ENCODE measurements at regions not wholly inside any gene's neighbourhood (a gene's known extent, or its start where the extent isn't known, plus 50 kb on each side); places are given as distances from the start of the nearest gene placed in this dataset.
"Not testable (repeated sequence)": the region's sequence is repeated elsewhere in the genome, so short reads cannot be mapped to it uniquely, and the experiment has no call there.

- no peak for DNase-seq (ENCODE audit: low read depth)
- peaks cover 5% of the 10 kb centered on the region for H3K9me3 ChIP-seq (ENCODE audit: control insufficient read depth, low read length)
- H3K36me3 ChIP-seq (ENCODE audit: control insufficient read depth, insufficient read depth, low read length, severe bottlenecking): no peaks in the 10 kb centered on the region
These were observed 525.4 kb downstream of the PIK3C3 start for GRCh38 chr18:42480441-42480840.

GRCh38 chr18:42484648-42485047, 529.6 kb downstream of the PIK3C3 start:
- H3K4me1 ChIP-seq (ENCODE audit: control insufficient read depth, insufficient read depth, low read length): peaks cover 14% of the 10 kb centered on the region
- H3K36me3 ChIP-seq (ENCODE audit: control insufficient read depth, insufficient read depth, low read length, severe bottlenecking): no peaks in the 10 kb centered on the region
- H3K4me3 ChIP-seq (ENCODE audit: low read length): no peak overlapping the region
- DNase-seq (ENCODE audit: low read depth): no peak
- H3K9ac ChIP-seq (ENCODE audit: low read length): no peak overlapping the region
- H3K9me3 ChIP-seq (ENCODE audit: control insufficient read depth, low read length): peaks cover 14% of the 10 kb centered on the region
- H3K27me3 ChIP-seq (replicated peaks; ENCODE audit: control insufficient read depth, insufficient read depth, low read length): no peaks in the 10 kb centered on the region

More at GRCh38 chr18:42480441-42480840, 525.4 kb downstream of the PIK3C3 start:
- H3K4me1 ChIP-seq (ENCODE audit: control insufficient read depth, insufficient read depth, low read length): peaks cover 14% of the 10 kb centered on the region
- no peak overlapping the region for H3K9ac ChIP-seq (ENCODE audit: low read length)
- no peak overlapping the region for H3K4me3 ChIP-seq (ENCODE audit: low read length)
- no peaks in the 10 kb centered on the region for H3K27me3 ChIP-seq (replicated peaks; ENCODE audit: control insufficient read depth, insufficient read depth, low read length)

DNA sequence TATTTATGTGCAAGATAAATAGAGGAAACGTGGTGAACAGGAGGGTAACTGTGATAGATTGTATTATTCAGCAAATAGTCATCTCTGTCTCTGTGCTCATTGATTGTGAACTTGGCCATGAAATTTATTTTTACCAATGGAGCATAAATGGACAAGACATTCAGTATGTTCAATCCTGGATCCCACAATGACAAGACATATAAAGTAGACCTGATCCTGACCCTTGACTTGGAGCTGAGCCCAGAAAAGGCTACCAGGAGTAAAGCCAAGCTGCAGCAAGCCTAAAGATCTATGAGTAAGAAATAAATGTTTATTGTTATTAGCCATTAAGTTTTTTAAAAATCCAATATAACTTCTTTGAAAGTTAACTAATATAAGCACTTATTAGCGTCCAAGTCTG, 531.2 kb downstream of the PIK3C3 start:
- DNase-seq (ENCODE audit: low read depth): no peak
- Histone ChIP-seq H3K9ac (ENCODE audit: low read length) (no peak overlapping the region), H3K4me3 (ENCODE audit: low read length) (no peak overlapping the region), H3K9me3 (ENCODE audit: control insufficient read depth, low read length) (peaks cover 14% of the 10 kb centered on the region), H3K4me1 (ENCODE audit: control insufficient read depth, insufficient read depth, low read length) (peaks cover 14% of the 10 kb centered on the region), H3K36me3 (ENCODE audit: control insufficient read depth, insufficient read depth, low read length, severe bottlenecking) (no peaks in the 10 kb centered on the region), H3K27me3 (replicated peaks; ENCODE audit: control insufficient read depth, insufficient read depth, low read length) (no peaks in the 10 kb centered on the region)

DNA sequence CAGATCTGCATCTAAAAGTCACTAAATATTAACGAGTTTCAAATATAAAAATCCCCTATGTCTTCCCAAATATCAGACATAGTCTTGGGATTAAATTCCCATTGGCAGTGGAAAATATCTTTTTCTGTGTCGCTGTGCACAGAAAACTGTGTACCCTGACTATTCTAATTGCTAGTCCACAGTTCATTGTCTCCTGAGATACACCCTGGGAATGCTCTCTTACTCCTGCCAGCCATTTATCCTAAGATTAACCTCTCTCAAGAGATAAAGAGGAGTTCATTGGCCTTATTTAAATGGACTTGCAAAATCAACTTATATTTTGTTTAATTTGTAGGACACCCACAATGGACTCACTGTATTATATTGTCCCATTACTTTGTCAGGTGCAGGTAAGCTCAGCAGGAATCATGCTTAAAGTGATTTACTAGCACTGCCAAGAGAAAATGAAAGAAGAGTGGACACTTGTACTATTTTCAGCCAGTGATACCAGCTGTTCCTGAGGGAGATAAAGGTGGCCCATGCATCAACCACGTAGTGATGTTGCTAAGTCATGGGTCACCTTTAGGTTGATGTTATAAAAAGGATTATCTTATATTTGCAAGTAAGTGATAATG, 553.8 kb downstream of the PIK3C3 start:
- H3K27me3 ChIP-seq (replicated peaks; ENCODE audit: control insufficient read depth, insufficient read depth, low read length): no peaks in the 10 kb centered on the region
- H3K9ac ChIP-seq (ENCODE audit: low read length): no peak overlapping the region
- no peaks in the 10 kb centered on the region for H3K4me1 ChIP-seq (ENCODE audit: control insufficient read depth, insufficient read depth, low read length)
- H3K36me3 ChIP-seq (ENCODE audit: control insufficient read depth, insufficient read depth, low read length, severe bottlenecking): no peaks in the 10 kb centered on the region
- no peaks in the 10 kb centered on the region for H3K9me3 ChIP-seq (ENCODE audit: control insufficient read depth, low read length)
- DNase-seq (ENCODE audit: low read depth): no peak
- no peak overlapping the region for H3K4me3 ChIP-seq (ENCODE audit: low read length)

DNA sequence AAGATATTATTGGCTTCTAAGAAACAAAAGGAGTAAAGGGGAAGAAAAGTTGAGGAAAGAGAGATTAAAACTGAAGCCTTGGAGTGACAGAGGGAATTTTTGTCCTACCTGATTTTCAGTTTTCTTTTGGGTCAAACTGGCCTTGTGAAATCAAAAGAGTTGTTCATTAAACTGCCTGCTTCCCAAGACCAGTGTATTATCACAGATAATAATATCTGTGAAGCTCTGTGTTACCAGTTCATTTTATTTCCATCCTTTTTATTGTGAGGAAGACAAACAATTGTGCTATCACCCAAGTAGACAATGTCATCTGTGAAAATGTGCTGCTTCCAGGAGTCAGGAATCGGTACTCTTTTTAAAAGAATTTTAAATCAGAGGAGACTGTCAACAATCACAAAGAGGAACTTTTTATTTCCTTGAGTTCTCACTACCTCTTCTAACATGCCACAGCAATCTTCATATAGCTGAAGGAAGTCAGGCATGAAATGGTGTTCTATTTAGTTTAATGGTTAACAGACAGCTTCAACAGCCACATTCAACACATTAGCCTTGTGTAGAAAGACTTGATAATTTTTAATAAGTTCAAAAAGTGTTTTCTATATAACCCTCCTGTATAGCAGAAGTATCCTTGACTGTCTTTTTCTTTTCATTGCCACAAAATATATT, 554.8 kb downstream of the PIK3C3 start:
- no peak overlapping the region for H3K4me3 ChIP-seq (ENCODE audit: low read length)
- H3K4me1 ChIP-seq (ENCODE audit: control insufficient read depth, insufficient read depth, low read length): no peaks in the 10 kb centered on the region
- H3K36me3 ChIP-seq (ENCODE audit: control insufficient read depth, insufficient read depth, low read length, severe bottlenecking): no peaks in the 10 kb centered on the region
- no peak overlapping the region for H3K9ac ChIP-seq (ENCODE audit: low read length)
- DNase-seq (ENCODE audit: low read depth): no peak
- no peaks in the 10 kb centered on the region for H3K27me3 ChIP-seq (replicated peaks; ENCODE audit: control insufficient read depth, insufficient read depth, low read length)
- no peaks in the 10 kb centered on the region for H3K9me3 ChIP-seq (ENCODE audit: control insufficient read depth, low read length)

DNA sequence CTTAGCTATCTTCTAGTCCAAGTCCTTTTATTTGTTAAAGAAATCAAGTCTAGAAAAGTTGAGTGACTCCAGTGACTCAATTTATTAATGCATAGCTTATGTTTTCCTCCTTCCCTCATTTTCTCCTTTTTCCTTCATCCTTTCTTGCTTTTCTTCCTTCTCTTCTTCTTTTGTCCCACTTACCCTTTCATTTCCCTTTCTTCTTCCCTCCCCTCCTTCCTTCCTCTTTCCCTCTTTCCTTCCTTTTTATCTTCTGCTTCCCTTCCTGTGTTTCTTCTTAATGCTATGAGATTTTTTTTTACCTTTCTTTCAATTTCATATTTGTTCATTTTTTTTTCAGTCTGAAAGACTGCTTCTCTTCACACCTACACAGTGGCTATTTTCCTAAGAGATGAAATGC, 555.5 kb downstream of the PIK3C3 start:
- Histone ChIP-seq H3K4me1 (ENCODE audit: control insufficient read depth, insufficient read depth, low read length) (no peaks in the 10 kb centered on the region), H3K36me3 (ENCODE audit: control insufficient read depth, insufficient read depth, low read length, severe bottlenecking) (no peaks in the 10 kb centered on the region), H3K9ac (ENCODE audit: low read length) (no peak overlapping the region), H3K27me3 (replicated peaks; ENCODE audit: control insufficient read depth, insufficient read depth, low read length) (no peaks in the 10 kb centered on the region), H3K4me3 (ENCODE audit: low read length) (no peak overlapping the region), H3K9me3 (ENCODE audit: control insufficient read depth, low read length) (no peaks in the 10 kb centered on the region)
- DNase-seq (ENCODE audit: low read depth): no peak

- Histone ChIP-seq H3K4me1 (ENCODE audit: control insufficient read depth, insufficient read depth, low read length) (no peaks in the 10 kb centered on the region), H3K9me3 (ENCODE audit: control insufficient read depth, low read length) (no peaks in the 10 kb centered on the region), H3K36me3 (ENCODE audit: control insufficient read depth, insufficient read depth, low read length, severe bottlenecking) (no peaks in the 10 kb centered on the region), H3K9ac (ENCODE audit: low read length) (no peak overlapping the region), H3K4me3 (ENCODE audit: low read length) (no peak overlapping the region), H3K27me3 (replicated peaks; ENCODE audit: control insufficient read depth, insufficient read depth, low read length) (no peaks in the 10 kb centered on the region)
- DNase-seq (ENCODE audit: low read depth): no peak
These were observed 558.4 kb downstream of the PIK3C3 start for GRCh38 chr18:42513441-42513840.

- no peaks in the 10 kb centered on the region for H3K27me3 ChIP-seq (replicated peaks; ENCODE audit: control insufficient read depth, insufficient read depth, low read length)
These were observed 559.5 kb downstream of the PIK3C3 start for GRCh38 chr18:42514512-42514911.

DNA sequence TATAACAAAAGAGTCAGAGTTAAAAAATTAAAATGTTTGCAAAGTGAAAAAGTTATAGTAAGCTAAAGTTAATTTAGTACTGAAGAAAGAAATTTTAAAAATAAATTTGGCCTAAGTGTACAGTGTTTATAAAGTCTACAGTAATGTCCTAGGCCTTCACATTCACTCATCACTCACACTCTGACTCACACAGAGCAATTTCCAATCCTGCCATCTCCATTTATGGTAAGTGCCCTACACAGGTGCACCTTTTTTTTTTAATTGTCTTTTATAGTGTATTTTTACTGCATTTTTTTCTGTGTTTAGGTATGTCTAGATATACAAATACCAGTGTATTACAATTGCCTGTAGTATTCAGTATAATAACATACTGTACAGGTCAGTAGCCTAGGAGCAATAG, 562.9 kb downstream of the PIK3C3 start:
- Histone ChIP-seq H3K4me1 (ENCODE audit: control insufficient read depth, insufficient read depth, low read length) (no peaks in the 10 kb centered on the region), H3K9me3 (ENCODE audit: control insufficient read depth, low read length) (no peaks in the 10 kb centered on the region), H3K4me3 (ENCODE audit: low read length) (no peak overlapping the region), H3K27me3 (replicated peaks; ENCODE audit: control insufficient read depth, insufficient read depth, low read length) (peaks cover 3% of the 10 kb centered on the region), H3K36me3 (ENCODE audit: control insufficient read depth, insufficient read depth, low read length, severe bottlenecking) (no peaks in the 10 kb centered on the region), H3K9ac (ENCODE audit: low read length) (no peak overlapping the region)
- DNase-seq (ENCODE audit: low read depth): no peak

More at GRCh38 chr18:42514512-42514911, 559.5 kb downstream of the PIK3C3 start:
- no peak overlapping the region for H3K9ac ChIP-seq (ENCODE audit: low read length)
- no peak overlapping the region for H3K4me3 ChIP-seq (ENCODE audit: low read length)
- no peak for DNase-seq (ENCODE audit: low read depth)
- no peaks in the 10 kb centered on the region for H3K4me1 ChIP-seq (ENCODE audit: control insufficient read depth, insufficient read depth, low read length)
- no peaks in the 10 kb centered on the region for H3K9me3 ChIP-seq (ENCODE audit: control insufficient read depth, low read length)
- no peaks in the 10 kb centered on the region for H3K36me3 ChIP-seq (ENCODE audit: control insufficient read depth, insufficient read depth, low read length, severe bottlenecking)

DNA sequence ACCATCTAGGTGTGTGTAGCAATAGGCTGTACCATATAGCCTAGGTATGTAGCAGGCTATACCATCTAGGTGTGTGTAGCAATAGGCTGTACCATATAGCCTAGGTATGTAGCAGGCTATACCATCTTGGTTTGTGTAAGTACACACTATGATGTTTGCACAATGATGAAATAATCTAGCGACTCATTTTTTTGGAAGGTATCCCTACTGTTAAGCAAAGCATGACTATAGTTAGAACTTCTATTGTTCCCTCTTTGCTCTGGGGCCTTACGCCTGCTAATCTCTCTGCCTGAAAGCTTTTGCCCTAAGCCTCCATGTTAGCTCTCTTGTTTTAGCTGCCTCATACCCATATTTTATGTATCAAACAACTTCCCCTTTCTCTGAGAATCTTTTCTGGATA, 563.3 kb downstream of the PIK3C3 start:
- H3K4me1 ChIP-seq (ENCODE audit: control insufficient read depth, insufficient read depth, low read length); H3K9me3 ChIP-seq (ENCODE audit: control insufficient read depth, low read length); H3K4me3 ChIP-seq (ENCODE audit: low read length); H3K9ac ChIP-seq (ENCODE audit: low read length); H3K27me3 ChIP-seq (replicated peaks; ENCODE audit: control insufficient read depth, insufficient read depth, low read length); DNase-seq (ENCODE audit: low read depth); H3K36me3 ChIP-seq (ENCODE audit: control insufficient read depth, insufficient read depth, low read length, severe bottlenecking): not testable (repeated sequence)

- H3K36me3 ChIP-seq (ENCODE audit: control insufficient read depth, insufficient read depth, low read length, severe bottlenecking): no peaks in the 10 kb centered on the region
- DNase-seq (ENCODE audit: low read depth): no peak
- H3K4me3 ChIP-seq (ENCODE audit: low read length): no peak overlapping the region
- no peaks in the 10 kb centered on the region for H3K4me1 ChIP-seq (ENCODE audit: control insufficient read depth, insufficient read depth, low read length)
- no peak overlapping the region for H3K9ac ChIP-seq (ENCODE audit: low read length)
- H3K27me3 ChIP-seq (replicated peaks; ENCODE audit: control insufficient read depth, insufficient read depth, low read length): peaks cover 3% of the 10 kb centered on the region
- no peaks in the 10 kb centered on the region for H3K9me3 ChIP-seq (ENCODE audit: control insufficient read depth, low read length)
These were observed 565.1 kb downstream of the PIK3C3 start for GRCh38 chr18:42520138-42520537.

GRCh38 chr18:42525905-42526304, 570.9 kb downstream of the PIK3C3 start:
- Histone ChIP-seq H3K4me1 (ENCODE audit: control insufficient read depth, insufficient read depth, low read length) (no peaks in the 10 kb centered on the region), H3K9me3 (ENCODE audit: control insufficient read depth, low read length) (no peaks in the 10 kb centered on the region), H3K27me3 (replicated peaks; ENCODE audit: control insufficient read depth, insufficient read depth, low read length) (peaks cover 3% of the 10 kb centered on the region), H3K9ac (ENCODE audit: low read length) (no peak overlapping the region), H3K4me3 (ENCODE audit: low read length) (no peak overlapping the region), H3K36me3 (ENCODE audit: control insufficient read depth, insufficient read depth, low read length, severe bottlenecking) (no peaks in the 10 kb centered on the region)
- DNase-seq (ENCODE audit: low read depth): no peak
